ENCODE measurements at regions not wholly inside any gene's neighbourhood (a gene's known extent, or its start where the extent isn't known, plus 50 kb on each side); places are given as distances from the start of the nearest gene placed in this dataset.

DNA sequence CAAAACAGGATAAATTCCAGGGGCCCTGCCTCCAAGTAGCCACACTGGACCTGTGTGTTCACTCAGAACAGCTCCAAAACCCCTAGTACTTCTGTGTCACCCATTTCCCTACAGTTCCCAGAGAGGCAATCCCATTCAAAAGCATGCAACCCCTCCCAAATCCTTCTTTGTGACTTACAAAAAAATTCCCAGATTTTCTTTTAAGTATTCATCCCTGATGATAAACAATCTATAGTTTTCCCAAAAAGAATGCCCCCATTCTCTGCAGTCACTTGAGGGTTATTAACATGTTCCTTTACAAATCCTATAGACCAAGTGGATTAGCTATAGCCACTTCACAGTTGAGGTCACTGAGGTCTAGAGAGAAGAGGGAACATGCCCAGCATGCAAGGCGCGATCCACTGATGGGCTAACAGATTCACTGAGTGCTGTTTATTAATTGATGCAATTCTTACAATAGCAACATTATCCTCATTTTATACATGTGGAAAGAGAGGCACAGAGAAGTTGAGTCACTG, 85.4 kb downstream of the MYL12B start (continued):
- TF ChIP-seq, protein P1, sequence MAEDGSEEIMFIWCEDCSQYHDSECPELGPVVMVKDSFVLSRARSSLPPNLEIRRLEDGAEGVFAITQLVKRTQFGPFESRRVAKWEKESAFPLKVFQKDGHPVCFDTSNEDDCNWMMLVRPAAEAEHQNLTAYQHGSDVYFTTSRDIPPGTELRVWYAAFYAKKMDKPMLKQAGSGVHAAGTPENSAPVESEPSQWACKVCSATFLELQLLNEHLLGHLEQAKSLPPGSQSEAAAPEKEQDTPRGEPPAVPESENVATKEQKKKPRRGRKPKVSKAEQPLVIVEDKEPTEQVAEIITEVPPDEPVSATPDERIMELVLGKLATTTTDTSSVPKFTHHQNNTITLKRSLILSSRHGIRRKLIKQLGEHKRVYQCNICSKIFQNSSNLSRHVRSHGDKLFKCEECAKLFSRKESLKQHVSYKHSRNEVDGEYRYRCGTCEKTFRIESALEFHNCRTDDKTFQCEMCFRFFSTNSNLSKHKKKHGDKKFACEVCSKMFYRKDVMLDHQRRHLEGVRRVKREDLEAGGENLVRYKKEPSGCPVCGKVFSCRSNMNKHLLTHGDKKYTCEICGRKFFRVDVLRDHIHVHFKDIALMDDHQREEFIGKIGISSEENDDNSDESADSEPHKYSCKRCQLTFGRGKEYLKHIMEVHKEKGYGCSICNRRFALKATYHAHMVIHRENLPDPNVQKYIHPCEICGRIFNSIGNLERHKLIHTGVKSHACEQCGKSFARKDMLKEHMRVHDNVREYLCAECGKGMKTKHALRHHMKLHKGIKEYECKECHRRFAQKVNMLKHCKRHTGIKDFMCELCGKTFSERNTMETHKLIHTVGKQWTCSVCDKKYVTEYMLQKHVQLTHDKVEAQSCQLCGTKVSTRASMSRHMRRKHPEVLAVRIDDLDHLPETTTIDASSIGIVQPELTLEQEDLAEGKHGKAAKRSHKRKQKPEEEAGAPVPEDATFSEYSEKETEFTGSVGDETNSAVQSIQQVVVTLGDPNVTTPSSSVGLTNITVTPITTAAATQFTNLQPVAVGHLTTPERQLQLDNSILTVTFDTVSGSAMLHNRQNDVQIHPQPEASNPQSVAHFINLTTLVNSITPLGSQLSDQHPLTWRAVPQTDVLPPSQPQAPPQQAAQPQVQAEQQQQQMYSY (CRISPR knock-in tag; IDR thresholded peaks at IDR 0.05): no peak
- TF ChIP-seq ZNF546 (CRISPR knock-in tag; conservative IDR thresholded peaks at IDR 0.05): no peak

DNA sequence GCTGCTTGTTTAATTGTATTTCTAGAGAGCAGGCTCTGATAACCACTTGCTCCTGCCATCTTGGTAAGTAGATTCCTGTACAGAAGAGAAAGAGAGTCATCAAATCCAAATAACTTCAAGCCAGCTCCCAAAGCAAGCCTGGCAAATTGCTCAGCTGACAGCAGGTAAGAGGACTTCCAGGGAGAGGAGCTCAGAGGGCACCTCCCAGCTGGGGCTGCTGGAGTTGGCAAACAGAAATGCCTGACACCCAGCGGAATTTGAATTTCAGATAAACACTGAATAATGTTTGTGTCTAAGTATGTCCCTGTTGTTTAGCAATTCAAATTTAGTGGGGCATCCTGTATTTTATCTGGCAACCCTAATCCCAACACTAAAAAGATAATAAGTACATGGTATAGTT, 86.2 kb downstream of the MYL12B start:
- no peak overlapping the region for H3K4me3 ChIP-seq (replicated peaks in 1 of 3; ENCODE audit: insufficient read depth in 1 of 3, low read depth in 2 of 3, low read length in 3 of 3)
- in situ Hi-C loops (cut with HindIII; ENCODE audit: extremely low pct_ligation_motif_present, low pct_unique_long_range_greater_than_20kb) (no loop called here), intact Hi-C loops (cut with micrococcal nuclease; ENCODE audit: unreplicated experiment) (no loop called here)
- WGBS (ENCODE audit: low lambda C conversion rate): 22% methylated on average over 1 of the region's 1 CpG
- DNase-seq (ENCODE audit: low spot score) (no peak), ATAC-seq (no peak), FAIRE-seq (no peak)
- H4K20me1 ChIP-seq (ENCODE audit: insufficient read depth, low read length): no peaks in the 10 kb centered on the region
- CTCF ChIA-PET (ENCODE audit: low intra/inter-chr PET ratio, low total read pairs): no interaction called here
- H3K9ac ChIP-seq (ENCODE audit: insufficient read depth, low read depth, low read length): no peak overlapping the region
- H3K36me3 ChIP-seq (replicated peaks in 1 of 2; ENCODE audit: control insufficient read depth in 1 of 2, insufficient read depth in 2 of 2, low read length in 2 of 2): no peaks in the 10 kb centered on the region
- no peak overlapping the region for H3K4me2 ChIP-seq (ENCODE audit: low read depth, low read length)
- H2AFZ ChIP-seq (ENCODE audit: low read length): no peak overlapping the region
- H3K27ac ChIP-seq (ENCODE audit: extremely low read length, insufficient read depth, low read length): no peak overlapping the region
- H3K4me1 ChIP-seq (ENCODE audit: insufficient read depth, low read length): no peaks in the 10 kb centered on the region
- BruUV-seq (replicated peaks): no TSS peak
- no peaks in the 10 kb centered on the region for H3K9me3 ChIP-seq (ENCODE audit: low read length)
- no peaks in the 10 kb centered on the region for H3K79me2 ChIP-seq (ENCODE audit: insufficient read depth, low read length)
- POLR2A ChIA-PET: no interaction called here
- peaks cover 0 to 8% of the 10 kb centered on the region in 2 experiments; a peak in 1 of 5 replicates for H3K27me3 ChIP-seq (ENCODE audit: control insufficient read depth in 1 of 2, insufficient read depth in 2 of 2, low read length in 2 of 2)
- TF ChIP-seq ZNF235 (CRISPR knock-in tag; IDR thresholded peaks at IDR 0.05; ENCODE audit: borderline replicate concordance): no peak
- no peak for TF ChIP-seq ZNF530 (CRISPR knock-in tag; IDR thresholded peaks at IDR 0.05; ENCODE audit: low read depth)
- TF ChIP-seq EED (CRISPR knock-in tag; IDR thresholded peaks at IDR 0.05): no peak
- no peak for TF ChIP-seq HOXA7 (CRISPR knock-in tag; IDR thresholded peaks at IDR 0.05)
- no peak for TF ChIP-seq ARID4A (CRISPR knock-in tag; IDR thresholded peaks at IDR 0.05; ENCODE audit: borderline replicate concordance)
- no peak for TF ChIP-seq ZNF180 (CRISPR knock-in tag; IDR thresholded peaks at IDR 0.05; ENCODE audit: borderline replicate concordance, low read depth)
- no peak for TF ChIP-seq JDP2 (CRISPR knock-in tag; IDR thresholded peaks at IDR 0.05; ENCODE audit: borderline replicate concordance)
- no peak for TF ChIP-seq ZNF83 (CRISPR knock-in tag; IDR thresholded peaks at IDR 0.05; ENCODE audit: borderline replicate concordance)
- TF ChIP-seq ZNF562 (CRISPR knock-in tag; IDR thresholded peaks at IDR 0.05; ENCODE audit: borderline replicate concordance): no peak
